ENCODE measurements at regions not wholly inside any gene's neighbourhood (a gene's known extent, or its start where the extent isn't known, plus 50 kb on each side); places are given as distances from the start of the nearest gene placed in this dataset.
"Not testable (repeated sequence)": the region's sequence is repeated elsewhere in the genome, so short reads cannot be mapped to it uniquely, and the experiment has no call there.

DNA sequence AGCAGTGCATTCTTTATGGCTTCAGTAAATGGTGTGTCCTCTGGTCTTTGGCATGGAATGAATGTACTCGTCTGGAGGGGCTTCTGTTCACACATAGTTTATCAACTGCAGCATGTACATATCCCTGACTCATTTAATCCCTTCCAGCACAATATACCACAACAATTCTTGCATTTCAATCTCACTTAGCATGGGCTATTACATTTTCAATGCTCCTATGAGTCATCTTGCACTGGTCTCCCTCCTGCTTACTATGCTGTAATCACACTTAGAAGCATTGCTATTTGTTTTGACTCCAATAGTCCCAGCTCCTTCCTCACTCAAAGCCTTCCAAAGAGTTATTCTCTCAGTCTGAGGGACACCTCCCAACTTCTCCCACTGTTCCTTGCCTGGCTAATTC, 180.9 kb upstream of the NUDT10 start:
- CTCF ChIA-PET (ENCODE audit: partially characterized antibody), result no interaction called here
- no peak overlapping the region for H3K27ac Mint-ChIP-seq
- DNase-seq, result no peak
- no peaks in the 10 kb centered on the region for H3K36me3 Mint-ChIP-seq
- no peaks in the 10 kb centered on the region for H3K4me1 Mint-ChIP-seq
- no peaks in the 10 kb centered on the region for H3K27me3 Mint-ChIP-seq
- Histone ChIP-seq H3K27me3 (ENCODE audit: insufficient read depth, low read length) (no peaks in the 10 kb centered on the region), H3K36me3 (ENCODE audit: insufficient read depth, low read length) (no peaks in the 10 kb centered on the region), H3K4me1 (ENCODE audit: insufficient read depth, low read length) (no peaks in the 10 kb centered on the region), H3K27ac (ENCODE audit: low read depth, low read length) (no peak overlapping the region), H3K9me3 (ENCODE audit: control insufficient read depth in 1 of 2, low read length in 2 of 2) (no peaks in the 10 kb centered on the region), H3K4me3 (ENCODE audit: low read length in 2 of 2) (no peak overlapping the region)
- no peak overlapping the region for H3K4me3 Mint-ChIP-seq
- intact Hi-C loops (cut with micrococcal nuclease), result no loop called here
- POLR2A ChIA-PET (ENCODE audit: partially characterized antibody), result no interaction called here
- peaks cover 0 to 2% (median 0%) of the 10 kb centered on the region in 8 donors for H3K9me3 Mint-ChIP-seq

DNA sequence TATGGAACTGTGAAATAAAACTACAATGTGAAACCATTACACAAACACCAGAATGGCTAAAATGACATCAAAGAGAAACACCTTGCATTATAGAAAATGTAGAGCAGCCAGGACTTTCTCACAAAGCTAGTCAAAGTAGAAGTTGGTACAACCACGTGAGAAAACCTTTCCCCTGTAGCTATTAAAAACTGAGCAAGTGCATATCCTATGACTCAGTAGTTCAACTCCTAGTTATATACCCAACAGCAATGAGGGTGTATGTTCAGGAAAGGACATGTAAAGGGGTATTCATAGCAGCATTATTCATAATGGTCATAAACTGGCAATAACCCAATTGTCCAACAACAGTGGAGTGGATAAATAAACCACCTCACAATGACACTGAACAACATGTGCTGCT, 177.5 kb upstream of the NUDT10 start:
- DNase-seq, result no peak
- Histone ChIP-seq H3K9me3 (ENCODE audit: control insufficient read depth in 1 of 2, low read length in 2 of 2) (no peaks in the 10 kb centered on the region), H3K27me3 (ENCODE audit: insufficient read depth, low read length) (no peaks in the 10 kb centered on the region), H3K36me3 (ENCODE audit: insufficient read depth, low read length) (no peaks in the 10 kb centered on the region), H3K4me3 (ENCODE audit: low read length in 2 of 2) (no peak overlapping the region), H3K4me1 (ENCODE audit: insufficient read depth, low read length) (no peaks in the 10 kb centered on the region), H3K27ac (ENCODE audit: low read depth, low read length) (no peak overlapping the region)
- ChIA-PET CTCF (ENCODE audit: partially characterized antibody) (interaction anchor here (0.5 kb wide), 1 partner anchor 250 kb away, joined by 3 read pairs; no protein-coding TSS in a partner anchor), POLR2A (ENCODE audit: partially characterized antibody) (no interaction called here)
- no peak overlapping the region for H3K4me3 Mint-ChIP-seq
- intact Hi-C loops (cut with micrococcal nuclease), result no loop called here
- peaks cover 0 to 2% (median 0%) of the 10 kb centered on the region in 8 donors for H3K9me3 Mint-ChIP-seq
- H3K27me3 Mint-ChIP-seq, result no peaks in the 10 kb centered on the region
- H3K27ac Mint-ChIP-seq, result no peak overlapping the region
- no peaks in the 10 kb centered on the region for H3K4me1 Mint-ChIP-seq
- no peaks in the 10 kb centered on the region for H3K36me3 Mint-ChIP-seq

DNA sequence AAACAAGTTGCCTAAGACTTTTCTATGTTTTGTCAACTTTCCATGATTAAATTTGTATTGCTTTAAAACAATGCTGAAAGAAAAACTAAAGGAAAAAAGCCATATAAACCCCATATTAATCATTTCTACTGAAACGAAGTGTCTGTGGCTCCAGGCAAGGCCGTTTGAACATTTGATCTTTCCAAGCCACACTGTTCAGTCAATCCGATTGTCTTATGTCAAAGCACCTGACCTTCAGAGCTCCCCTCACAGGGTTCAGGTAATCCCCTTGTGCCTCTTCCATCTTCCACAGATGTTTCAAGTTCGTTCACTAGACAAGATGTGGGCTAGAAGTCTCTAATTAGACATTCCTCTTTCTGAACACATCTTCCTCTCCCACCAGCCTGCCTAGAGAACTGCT, 177.1 kb upstream of the NUDT10 start:
- no peak overlapping the region for H3K27ac ChIP-seq (ENCODE audit: low read depth, low read length)
- no peaks in the 10 kb centered on the region for H3K9me3 ChIP-seq (ENCODE audit: control insufficient read depth in 1 of 2, low read length in 2 of 2)
- no peaks in the 10 kb centered on the region for H3K4me1 Mint-ChIP-seq
- H3K36me3 ChIP-seq (ENCODE audit: insufficient read depth, low read length), result no peaks in the 10 kb centered on the region
- no peak overlapping the region for H3K4me3 Mint-ChIP-seq
- no peaks in the 10 kb centered on the region for H3K27me3 Mint-ChIP-seq
- no peak for DNase-seq
- POLR2A ChIA-PET (ENCODE audit: partially characterized antibody), result no interaction called here
- H3K9me3 Mint-ChIP-seq, result peaks cover 0 to 2% (median 0%) of the 10 kb centered on the region in 8 donors
- no peak overlapping the region for H3K4me3 ChIP-seq (ENCODE audit: low read length in 2 of 2)
- no peaks in the 10 kb centered on the region for H3K4me1 ChIP-seq (ENCODE audit: insufficient read depth, low read length)
- intact Hi-C loops (cut with micrococcal nuclease), result no loop called here
- no peaks in the 10 kb centered on the region for H3K36me3 Mint-ChIP-seq
- no peaks in the 10 kb centered on the region for H3K27me3 ChIP-seq (ENCODE audit: insufficient read depth, low read length)
- no peak overlapping the region for H3K27ac Mint-ChIP-seq
- CTCF ChIA-PET (ENCODE audit: partially characterized antibody), result interaction anchor here (0.5 kb wide), 1 partner anchor 250 kb away, joined by 3 read pairs; no protein-coding TSS in a partner anchor

DNA sequence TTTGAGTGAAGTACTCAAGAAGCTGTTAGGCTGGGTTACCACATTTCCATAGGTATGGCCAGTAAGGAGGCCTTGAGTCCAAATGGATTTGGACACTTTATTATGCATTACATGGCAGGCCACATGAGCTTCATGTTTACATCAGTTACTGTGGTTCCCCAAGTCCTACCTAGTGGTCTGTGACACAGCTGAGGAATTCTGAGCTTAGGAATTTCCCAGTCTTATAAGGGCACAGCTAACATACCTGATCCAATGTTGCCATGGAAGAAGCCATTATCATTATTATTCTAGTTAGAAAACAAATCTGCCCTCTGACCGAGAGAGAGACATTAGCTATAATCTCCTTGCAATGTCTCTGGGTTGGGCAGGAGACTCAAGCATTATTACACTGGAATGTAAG, 174.4 kb upstream of the NUDT10 start:
- ChIA-PET POLR2A (ENCODE audit: partially characterized antibody) (no interaction called here), CTCF (ENCODE audit: partially characterized antibody) (no interaction called here)
- Histone ChIP-seq H3K4me1 (ENCODE audit: insufficient read depth, low read length) (no peaks in the 10 kb centered on the region), H3K4me3 (ENCODE audit: low read length in 2 of 2) (no peak overlapping the region), H3K27ac (ENCODE audit: low read depth, low read length) (no peak overlapping the region), H3K36me3 (ENCODE audit: insufficient read depth, low read length) (no peaks in the 10 kb centered on the region), H3K9me3 (ENCODE audit: control insufficient read depth in 1 of 2, low read length in 2 of 2) (no peaks in the 10 kb centered on the region), H3K27me3 (ENCODE audit: insufficient read depth, low read length) (no peaks in the 10 kb centered on the region)
- Mint-ChIP-seq H3K4me3 (no peak overlapping the region), H3K9me3 (peaks cover 0 to 2% (median 0%) of the 10 kb centered on the region in 8 donors), H3K27ac (no peak overlapping the region), H3K4me1 (no peaks in the 10 kb centered on the region), H3K36me3 (no peaks in the 10 kb centered on the region), H3K27me3 (no peaks in the 10 kb centered on the region)
- intact Hi-C loops (cut with micrococcal nuclease), result no loop called here
- no peak for DNase-seq

DNA sequence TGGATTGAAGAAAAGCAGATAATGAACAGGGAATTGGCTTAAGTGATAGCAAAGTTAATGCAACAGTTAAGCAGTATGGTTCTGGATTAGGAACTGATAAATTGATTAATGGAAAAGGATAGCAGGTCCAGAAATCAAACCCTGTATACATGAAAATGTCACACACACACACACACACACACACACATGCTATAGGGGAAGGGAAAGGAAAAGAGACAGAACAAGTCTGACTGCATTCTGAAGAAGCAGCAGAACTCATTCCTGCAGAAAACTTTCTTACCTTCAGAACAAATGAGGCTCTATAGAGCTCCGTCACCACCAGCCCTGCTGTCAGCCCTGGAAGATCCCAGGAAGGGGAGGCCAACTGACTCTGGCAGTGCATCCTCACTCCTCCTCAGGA, 173.2 kb upstream of the NUDT10 start:
- H3K36me3 ChIP-seq (ENCODE audit: insufficient read depth, low read length); H3K9me3 ChIP-seq (ENCODE audit: control insufficient read depth in 1 of 2, low read length in 2 of 2); H3K4me3 Mint-ChIP-seq; H3K4me3 ChIP-seq (ENCODE audit: low read length in 2 of 2); H3K27me3 ChIP-seq (ENCODE audit: insufficient read depth, low read length); H3K4me1 ChIP-seq (ENCODE audit: insufficient read depth, low read length); H3K4me1 Mint-ChIP-seq; CTCF ChIA-PET (ENCODE audit: partially characterized antibody); H3K36me3 Mint-ChIP-seq; DNase-seq; POLR2A ChIA-PET (ENCODE audit: partially characterized antibody); H3K9me3 Mint-ChIP-seq; intact Hi-C loops (cut with micrococcal nuclease); H3K27ac ChIP-seq (ENCODE audit: low read depth, low read length); H3K27ac Mint-ChIP-seq; H3K27me3 Mint-ChIP-seq: not testable (repeated sequence)

DNA sequence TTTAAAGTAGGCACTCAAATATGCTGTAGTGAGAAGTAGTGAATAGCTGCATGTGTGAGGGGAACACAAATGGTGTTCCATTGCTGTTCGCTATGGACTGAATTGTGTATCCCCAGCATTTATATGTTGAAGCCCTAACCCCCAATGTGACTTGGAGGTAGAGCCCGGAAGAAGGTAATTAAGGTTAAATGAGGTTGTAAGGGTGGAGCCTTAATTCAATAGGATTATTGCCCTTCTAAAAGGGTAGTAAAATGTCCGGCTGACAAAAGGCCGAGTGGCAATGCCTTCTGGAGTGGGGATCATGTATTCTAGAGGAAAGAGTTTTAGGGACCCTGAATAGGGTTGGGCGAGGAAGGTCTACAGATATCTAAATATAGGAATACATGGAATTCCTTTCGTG, 168.9 kb upstream of the NUDT10 start:
- POLR2A ChIA-PET (ENCODE audit: partially characterized antibody), result no interaction called here
- no peak overlapping the region for H3K27ac ChIP-seq (ENCODE audit: low read depth, low read length)
- no peaks in the 10 kb centered on the region for H3K36me3 ChIP-seq (ENCODE audit: insufficient read depth, low read length)
- DNase-seq, result no peak
- Mint-ChIP-seq H3K27ac (no peak overlapping the region), H3K4me1 (no peaks in the 10 kb centered on the region), H3K4me3 (no peak overlapping the region), H3K27me3 (no peaks in the 10 kb centered on the region), H3K9me3 (no peaks in the 10 kb centered on the region), H3K36me3 (peaks cover 0 to 2% of the 10 kb centered on the region in 2 donors)
- intact Hi-C loops (cut with micrococcal nuclease), result no loop called here
- CTCF ChIA-PET (ENCODE audit: partially characterized antibody), result no interaction called here
- H3K4me3 ChIP-seq (ENCODE audit: low read length in 2 of 2), result no peak overlapping the region
- no peaks in the 10 kb centered on the region for H3K4me1 ChIP-seq (ENCODE audit: insufficient read depth, low read length)
- no peaks in the 10 kb centered on the region for H3K9me3 ChIP-seq (ENCODE audit: control insufficient read depth in 1 of 2, low read length in 2 of 2)
- H3K27me3 ChIP-seq (ENCODE audit: insufficient read depth, low read length), result no peaks in the 10 kb centered on the region

DNA sequence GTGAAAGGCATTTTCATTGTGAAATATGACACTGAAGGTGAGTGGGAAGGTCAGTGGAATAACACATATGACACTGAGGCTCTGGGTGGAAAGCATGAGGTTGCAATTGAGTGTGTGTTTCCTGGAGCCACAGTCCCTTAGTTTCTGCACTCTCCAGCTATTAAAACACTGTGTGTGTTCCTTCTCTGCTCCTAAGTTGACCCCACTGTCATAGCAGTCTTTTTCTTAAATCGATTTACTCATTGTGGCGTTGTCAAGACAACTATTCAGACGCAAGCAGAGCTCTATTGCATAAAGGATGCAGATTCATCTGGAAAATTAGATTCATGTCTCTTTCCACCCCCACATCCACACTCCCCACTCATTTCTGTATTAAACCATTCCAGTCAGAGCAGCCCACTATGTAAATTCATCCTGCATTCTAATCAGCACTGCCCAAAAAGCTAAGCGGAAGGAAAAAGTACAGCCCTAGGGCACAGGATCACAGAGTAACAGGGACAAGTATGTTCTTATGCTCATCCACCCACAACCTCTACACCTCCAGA, 154.2 kb upstream of the NUDT10 start:
- H3K9me3 Mint-ChIP-seq; intact Hi-C loops (cut with micrococcal nuclease); H3K27me3 ChIP-seq (ENCODE audit: insufficient read depth, low read length); H3K4me1 Mint-ChIP-seq; DNase-seq; POLR2A ChIA-PET (ENCODE audit: partially characterized antibody); H3K4me3 Mint-ChIP-seq; H3K4me3 ChIP-seq (ENCODE audit: low read length in 2 of 2); H3K27ac Mint-ChIP-seq; H3K27ac ChIP-seq (ENCODE audit: low read depth, low read length); H3K36me3 Mint-ChIP-seq; H3K4me1 ChIP-seq (ENCODE audit: insufficient read depth, low read length); H3K9me3 ChIP-seq (ENCODE audit: control insufficient read depth in 1 of 2, low read length in 2 of 2); H3K36me3 ChIP-seq (ENCODE audit: insufficient read depth, low read length); H3K27me3 Mint-ChIP-seq; CTCF ChIA-PET (ENCODE audit: partially characterized antibody): not testable (repeated sequence)

DNA sequence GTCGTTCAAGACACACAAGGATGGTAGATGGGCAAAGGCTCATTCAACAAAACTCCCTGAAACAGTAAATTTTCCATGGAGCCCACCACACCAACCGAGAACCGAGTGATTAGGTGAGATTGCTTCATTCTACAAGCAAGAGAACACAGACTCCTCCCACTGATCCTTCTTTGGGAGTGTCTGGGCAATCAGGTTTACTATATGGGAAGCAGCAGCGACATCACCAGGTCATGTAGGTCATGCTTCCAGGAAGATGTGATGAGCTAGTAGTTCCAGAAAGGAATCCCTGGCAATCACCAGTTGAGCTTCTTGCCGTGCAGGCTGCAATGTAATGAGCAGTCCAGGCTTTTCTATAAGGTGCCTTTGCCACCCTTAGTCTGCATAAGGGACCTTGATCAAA, 152.8 kb upstream of the NUDT10 start:
- H3K27me3 Mint-ChIP-seq; POLR2A ChIA-PET (ENCODE audit: partially characterized antibody); CTCF ChIA-PET (ENCODE audit: partially characterized antibody); H3K27ac Mint-ChIP-seq; intact Hi-C loops (cut with micrococcal nuclease); H3K36me3 Mint-ChIP-seq; H3K4me1 Mint-ChIP-seq; H3K4me3 ChIP-seq (ENCODE audit: low read length in 2 of 2); H3K27me3 ChIP-seq (ENCODE audit: insufficient read depth, low read length); H3K9me3 Mint-ChIP-seq; H3K4me3 Mint-ChIP-seq; DNase-seq; H3K9me3 ChIP-seq (ENCODE audit: control insufficient read depth in 1 of 2, low read length in 2 of 2); H3K36me3 ChIP-seq (ENCODE audit: insufficient read depth, low read length); H3K4me1 ChIP-seq (ENCODE audit: insufficient read depth, low read length); H3K27ac ChIP-seq (ENCODE audit: low read depth, low read length): not testable (repeated sequence)

All from CD4-positive, alpha-beta memory T cell (primary cell).